ENCODE measurements at regions not wholly inside any gene's neighbourhood (a gene's known extent, or its start where the extent isn't known, plus 50 kb on each side); places are given as distances from the start of the nearest gene placed in this dataset.

DNA sequence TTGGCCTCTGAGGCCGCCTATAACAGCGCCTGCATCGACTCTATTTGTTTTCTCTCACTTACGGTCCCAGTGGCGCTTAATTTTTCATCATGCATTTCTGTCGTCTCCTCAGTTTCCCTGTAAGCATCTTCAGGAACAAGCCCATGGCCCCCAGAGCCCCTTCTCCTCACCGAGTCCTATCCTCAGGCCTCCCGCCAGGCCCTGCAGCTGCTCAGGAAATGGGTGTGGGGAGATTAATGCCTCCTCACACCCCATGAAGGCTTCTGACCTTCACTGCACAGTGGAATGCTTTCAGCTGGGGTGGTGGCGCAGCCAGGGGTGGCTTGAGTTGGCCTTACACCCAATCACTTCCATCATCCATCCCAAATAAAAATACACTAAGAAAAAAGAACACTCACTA is 260.4 kb downstream of the FAM43A start:
- TF ChIP-seq TCF12 (IDR thresholded peaks at IDR 0.05; ENCODE audit: low read depth) = no peak
- no peak for TF ChIP-seq CEBPB (IDR thresholded peaks at IDR 0.05)
- no peak for TF ChIP-seq FOXM1 (IDR thresholded peaks at IDR 0.05; ENCODE audit: borderline replicate concordance, low read depth)
- TF ChIP-seq YY1 (IDR thresholded peaks at IDR 0.05; ENCODE audit: low read depth) = no peak
- TF ChIP-seq NFIC (IDR thresholded peaks at IDR 0.05) = no peak
- TF ChIP-seq, protein P1, sequence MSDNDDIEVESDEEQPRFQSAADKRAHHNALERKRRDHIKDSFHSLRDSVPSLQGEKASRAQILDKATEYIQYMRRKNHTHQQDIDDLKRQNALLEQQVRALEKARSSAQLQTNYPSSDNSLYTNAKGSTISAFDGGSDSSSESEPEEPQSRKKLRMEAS (IDR thresholded peaks at IDR 0.05) = no peak
- TF ChIP-seq EGR1 (IDR thresholded peaks at IDR 0.05) = no peak

DNA sequence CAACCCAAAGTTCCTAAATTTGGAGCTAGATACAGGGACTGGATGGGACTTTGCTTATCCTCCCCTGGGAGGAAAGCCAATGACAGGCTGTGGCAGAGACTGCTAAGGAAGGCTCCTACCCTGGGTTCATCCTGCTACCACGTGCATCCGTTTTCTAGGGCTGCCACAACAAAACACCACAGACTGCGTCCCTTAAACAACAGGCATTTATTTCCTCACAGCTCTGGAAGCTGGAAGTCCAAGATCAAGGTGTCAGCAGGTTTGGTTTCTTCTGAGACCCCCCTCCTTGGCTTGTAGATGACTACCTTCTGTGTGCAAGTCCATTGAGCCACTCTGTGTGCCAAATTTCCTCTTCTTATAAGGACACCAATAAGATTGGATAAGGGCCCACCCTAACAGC is 263.9 kb downstream of the FAM43A start:
- no peak for TF ChIP-seq NFIC (IDR thresholded peaks at IDR 0.05)

DNA sequence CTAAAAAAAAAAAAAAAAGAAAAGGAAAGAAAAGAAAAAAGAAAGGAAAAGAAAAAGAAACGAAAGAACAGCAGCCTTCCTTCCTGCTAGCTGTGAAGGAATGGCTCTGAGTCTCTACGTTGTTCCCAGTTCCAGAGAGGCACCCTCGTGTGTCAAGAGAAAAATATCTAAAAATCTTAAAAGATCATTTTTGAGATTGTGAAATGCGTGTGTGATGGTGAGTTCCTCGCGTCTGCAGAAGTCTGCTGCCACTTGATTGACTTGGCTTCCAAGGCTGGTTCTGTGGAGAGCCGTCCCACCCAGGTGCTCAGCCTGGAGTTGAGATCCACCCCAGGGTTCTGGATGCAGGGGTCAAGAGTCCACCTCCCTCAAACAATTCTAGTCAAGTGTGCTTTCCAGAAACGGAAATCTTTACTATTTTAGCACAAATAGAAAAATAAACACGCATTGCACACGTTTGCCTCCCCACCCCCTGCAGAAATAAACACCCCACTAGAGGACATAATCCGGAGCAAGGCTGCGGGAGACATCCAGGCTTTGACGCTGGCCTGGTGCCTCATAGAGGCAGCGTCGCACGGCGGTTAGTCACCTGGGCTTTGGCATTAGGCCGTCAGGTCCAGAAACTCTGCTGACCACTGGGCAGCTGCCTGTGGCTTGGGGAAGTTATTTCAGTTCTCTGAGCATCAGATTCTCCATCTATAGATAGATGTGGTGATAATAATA is 265.4 kb downstream of the FAM43A start:
- TF ChIP-seq TAF1 (IDR thresholded peaks at IDR 0.05; ENCODE audit: low read depth) = no peak
- no peak for TF ChIP-seq ZBTB7A (IDR thresholded peaks at IDR 0.05; ENCODE audit: low read depth)
- TF ChIP-seq FOXM1 (IDR thresholded peaks at IDR 0.05; ENCODE audit: borderline replicate concordance, low read depth) = no peak
- TF ChIP-seq, protein P2, sequence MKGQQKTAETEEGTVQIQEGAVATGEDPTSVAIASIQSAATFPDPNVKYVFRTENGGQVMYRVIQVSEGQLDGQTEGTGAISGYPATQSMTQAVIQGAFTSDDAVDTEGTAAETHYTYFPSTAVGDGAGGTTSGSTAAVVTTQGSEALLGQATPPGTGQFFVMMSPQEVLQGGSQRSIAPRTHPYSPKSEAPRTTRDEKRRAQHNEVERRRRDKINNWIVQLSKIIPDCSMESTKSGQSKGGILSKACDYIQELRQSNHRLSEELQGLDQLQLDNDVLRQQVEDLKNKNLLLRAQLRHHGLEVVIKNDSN (IDR thresholded peaks at IDR 0.05) = no peak
- TF ChIP-seq TCF12 (IDR thresholded peaks at IDR 0.05; ENCODE audit: low read depth) = no peak
- TF ChIP-seq EGR1 (IDR thresholded peaks at IDR 0.05) = no peak
- no peak for TF ChIP-seq NFIC (IDR thresholded peaks at IDR 0.05)
- TF ChIP-seq YY1 (IDR thresholded peaks at IDR 0.05; ENCODE audit: low read depth) = no peak
- TF ChIP-seq, protein P3, sequence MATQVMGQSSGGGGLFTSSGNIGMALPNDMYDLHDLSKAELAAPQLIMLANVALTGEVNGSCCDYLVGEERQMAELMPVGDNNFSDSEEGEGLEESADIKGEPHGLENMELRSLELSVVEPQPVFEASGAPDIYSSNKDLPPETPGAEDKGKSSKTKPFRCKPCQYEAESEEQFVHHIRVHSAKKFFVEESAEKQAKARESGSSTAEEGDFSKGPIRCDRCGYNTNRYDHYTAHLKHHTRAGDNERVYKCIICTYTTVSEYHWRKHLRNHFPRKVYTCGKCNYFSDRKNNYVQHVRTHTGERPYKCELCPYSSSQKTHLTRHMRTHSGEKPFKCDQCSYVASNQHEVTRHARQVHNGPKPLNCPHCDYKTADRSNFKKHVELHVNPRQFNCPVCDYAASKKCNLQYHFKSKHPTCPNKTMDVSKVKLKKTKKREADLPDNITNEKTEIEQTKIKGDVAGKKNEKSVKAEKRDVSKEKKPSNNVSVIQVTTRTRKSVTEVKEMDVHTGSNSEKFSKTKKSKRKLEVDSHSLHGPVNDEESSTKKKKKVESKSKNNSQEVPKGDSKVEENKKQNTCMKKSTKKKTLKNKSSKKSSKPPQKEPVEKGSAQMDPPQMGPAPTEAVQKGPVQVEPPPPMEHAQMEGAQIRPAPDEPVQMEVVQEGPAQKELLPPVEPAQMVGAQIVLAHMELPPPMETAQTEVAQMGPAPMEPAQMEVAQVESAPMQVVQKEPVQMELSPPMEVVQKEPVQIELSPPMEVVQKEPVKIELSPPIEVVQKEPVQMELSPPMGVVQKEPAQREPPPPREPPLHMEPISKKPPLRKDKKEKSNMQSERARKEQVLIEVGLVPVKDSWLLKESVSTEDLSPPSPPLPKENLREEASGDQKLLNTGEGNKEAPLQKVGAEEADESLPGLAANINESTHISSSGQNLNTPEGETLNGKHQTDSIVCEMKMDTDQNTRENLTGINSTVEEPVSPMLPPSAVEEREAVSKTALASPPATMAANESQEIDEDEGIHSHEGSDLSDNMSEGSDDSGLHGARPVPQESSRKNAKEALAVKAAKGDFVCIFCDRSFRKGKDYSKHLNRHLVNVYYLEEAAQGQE (IDR thresholded peaks at IDR 0.05; ENCODE audit: low read depth) = no peak
- TF ChIP-seq EP300 (IDR thresholded peaks at IDR 0.05; ENCODE audit: borderline replicate concordance) = no peak
- TF ChIP-seq RAD21 (IDR thresholded peaks at IDR 0.05; ENCODE audit: low read depth) = no peak
- TF ChIP-seq CEBPB (IDR thresholded peaks at IDR 0.05) = no peak
- no peak for TF ChIP-seq TEAD4 (IDR thresholded peaks at IDR 0.05)
- TF ChIP-seq, protein P1 (IDR thresholded peaks at IDR 0.05) = no peak
- TF ChIP-seq CREB1 (IDR thresholded peaks at IDR 0.05; ENCODE audit: low read depth) = no peak

DNA sequence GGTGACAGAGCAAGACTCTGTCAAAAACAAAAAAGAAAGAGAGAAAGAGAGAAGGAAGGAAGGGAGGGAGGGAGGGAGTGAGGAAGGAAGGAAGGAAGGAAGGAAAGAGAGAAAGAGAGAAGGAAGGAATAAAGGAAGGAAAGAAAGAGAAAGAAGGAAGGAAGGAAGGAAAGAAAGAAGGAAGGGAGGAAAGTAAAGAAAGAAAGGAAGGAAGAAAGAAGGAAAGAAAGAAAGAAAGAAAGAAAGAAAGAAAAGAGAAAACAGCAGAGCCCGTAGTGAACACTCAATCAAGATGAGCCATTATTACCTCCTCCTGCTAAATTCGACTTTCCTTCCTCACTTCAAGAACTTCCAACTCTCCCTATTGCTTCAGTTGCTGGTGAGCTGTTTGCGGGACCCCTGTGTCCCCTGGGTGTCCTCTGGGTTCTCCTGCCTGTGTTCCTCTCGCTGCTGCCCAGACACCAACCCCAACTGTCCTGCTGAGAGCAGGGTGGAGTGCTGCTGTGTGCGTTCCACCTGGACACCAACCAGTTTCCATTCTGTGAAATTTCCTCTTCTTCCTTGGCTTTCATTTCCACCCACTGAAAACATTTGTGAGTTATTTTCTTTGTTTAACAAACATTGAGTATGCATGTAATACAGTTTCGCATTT is 266.4 kb downstream of the FAM43A start:
- TF ChIP-seq NFIC (IDR thresholded peaks at IDR 0.05) (no peak), YY1 (IDR thresholded peaks at IDR 0.05; ENCODE audit: low read depth) (no peak), RAD21 (IDR thresholded peaks at IDR 0.05; ENCODE audit: low read depth) (no peak), TAF1 (IDR thresholded peaks at IDR 0.05; ENCODE audit: low read depth) (no peak), CEBPB (IDR thresholded peaks at IDR 0.05) (no peak), TCF12 (IDR thresholded peaks at IDR 0.05; ENCODE audit: low read depth) (no peak)
- TF ChIP-seq, protein P1 (IDR thresholded peaks at IDR 0.05) = no peak

DNA sequence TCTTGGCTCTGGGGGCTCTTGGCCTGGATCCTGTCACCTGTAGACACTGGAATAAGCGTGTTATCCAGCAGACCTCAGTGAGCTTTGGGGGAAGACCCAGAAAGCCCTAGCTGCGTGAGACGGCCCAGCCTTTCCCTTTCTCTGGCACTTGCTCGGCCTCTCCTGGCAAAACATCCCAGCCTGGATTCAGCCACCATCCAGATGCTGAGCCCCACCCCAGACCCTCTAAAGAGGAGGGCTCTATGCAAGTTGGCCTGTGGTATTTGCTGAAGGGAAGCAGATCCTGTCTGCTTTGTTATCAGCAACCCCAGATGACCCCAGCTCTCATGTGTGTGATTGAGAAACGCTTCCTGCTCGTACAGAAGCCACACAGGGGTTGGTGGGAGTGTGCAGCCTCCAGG is 267.2 kb downstream of the FAM43A start:
- TF ChIP-seq NFIC (IDR thresholded peaks at IDR 0.05) = no peak
- TF ChIP-seq FOXM1 (IDR thresholded peaks at IDR 0.05; ENCODE audit: borderline replicate concordance, low read depth) = no peak
- no peak for TF ChIP-seq TCF12 (IDR thresholded peaks at IDR 0.05; ENCODE audit: low read depth)
- no peak for TF ChIP-seq EP300 (IDR thresholded peaks at IDR 0.05; ENCODE audit: borderline replicate concordance)
- no peak for TF ChIP-seq EGR1 (IDR thresholded peaks at IDR 0.05)
- no peak for TF ChIP-seq TEAD4 (IDR thresholded peaks at IDR 0.05)
- TF ChIP-seq CREB1 (IDR thresholded peaks at IDR 0.05; ENCODE audit: low read depth) = no peak
- no peak for TF ChIP-seq YY1 (IDR thresholded peaks at IDR 0.05; ENCODE audit: low read depth)
- TF ChIP-seq, protein P1 (IDR thresholded peaks at IDR 0.05) = no peak
- no peak for TF ChIP-seq ZBTB7A (IDR thresholded peaks at IDR 0.05; ENCODE audit: low read depth)

DNA sequence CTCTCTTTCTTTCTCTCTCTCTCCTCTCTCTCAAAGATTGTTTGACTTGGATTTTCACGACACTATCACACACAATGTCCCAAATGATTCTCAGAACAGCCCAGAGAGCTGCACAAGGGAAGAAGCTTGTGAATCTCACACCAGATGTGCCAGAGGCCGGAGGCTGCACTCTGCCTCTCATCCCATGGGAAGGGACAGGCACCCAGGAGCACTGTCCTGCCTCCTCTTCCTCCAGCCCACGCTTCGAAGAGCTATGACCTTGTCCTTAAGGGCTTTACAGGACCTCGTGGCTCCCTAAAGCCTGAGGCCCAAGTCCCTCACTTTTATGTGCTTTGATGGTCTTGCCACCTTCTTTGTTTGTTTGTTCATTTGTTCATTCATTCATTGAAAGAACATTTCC is 267.6 kb downstream of the FAM43A start:
- TF ChIP-seq, protein P1 (IDR thresholded peaks at IDR 0.05) = no peak
- TF ChIP-seq TCF12 (IDR thresholded peaks at IDR 0.05; ENCODE audit: low read depth) = no peak
- TF ChIP-seq EP300 (IDR thresholded peaks at IDR 0.05; ENCODE audit: borderline replicate concordance) = no peak
- no peak for TF ChIP-seq FOXM1 (IDR thresholded peaks at IDR 0.05; ENCODE audit: borderline replicate concordance, low read depth)
- TF ChIP-seq, protein P2 (IDR thresholded peaks at IDR 0.05) = no peak
- no peak for TF ChIP-seq ZBTB7A (IDR thresholded peaks at IDR 0.05; ENCODE audit: low read depth)
- TF ChIP-seq TAF1 (IDR thresholded peaks at IDR 0.05; ENCODE audit: low read depth) = no peak
- no peak for TF ChIP-seq EGR1 (IDR thresholded peaks at IDR 0.05)
- TF ChIP-seq RAD21 (IDR thresholded peaks at IDR 0.05; ENCODE audit: low read depth) = no peak
- TF ChIP-seq, protein P3 (IDR thresholded peaks at IDR 0.05; ENCODE audit: low read depth) = no peak
- TF ChIP-seq CEBPB (IDR thresholded peaks at IDR 0.05) = no peak
- TF ChIP-seq CREB1 (IDR thresholded peaks at IDR 0.05; ENCODE audit: low read depth) = no peak
- no peak for TF ChIP-seq YY1 (IDR thresholded peaks at IDR 0.05; ENCODE audit: low read depth)
- no peak for TF ChIP-seq NFIC (IDR thresholded peaks at IDR 0.05)
- no peak for TF ChIP-seq TEAD4 (IDR thresholded peaks at IDR 0.05)
